Neural cell (in vitro differentiated cells): ENCODE measurements at regions not wholly inside any gene's neighbourhood (a gene's known extent, or its start where the extent isn't known, plus 50 kb on each side); places are given as distances from the start of the nearest gene placed in this dataset.

Experiments used
- H2AFZ ChIP-seq: fragments of 200-600, 300-800 bp; sonication (generic), shearing (Covaris generic); 2 replicates; pipeline ENCODE4 v1.6.0; 2014; ENCODE audit warnings: low read depth, mild to moderate bottlenecking, antibody characterized with exemption, low read length, moderate library complexity
- H3F3A ChIP-seq: fragments of 200-600 bp; shearing (Covaris generic); 2 replicates; pipeline ENCODE4 v1.6.1; 2016; ENCODE audit warnings: mild to moderate bottlenecking, moderate library complexity, mixed read lengths, antibody characterized with exemption, low read length; ENCODE audit not compliant: insufficient read depth, poor library complexity, severe bottlenecking
- H3K27ac ChIP-seq: fragments of 200-600, 300-800 bp; sonication (generic), shearing (Covaris generic); 2 replicates; pipeline ENCODE4 v1.5.1; 2014; ENCODE audit warnings: mild to moderate bottlenecking, low read length, moderate library complexity
- H3K27me3 ChIP-seq: fragments of 300-800, 200-600 bp; sonication (generic), shearing (Covaris generic); 2 replicates; pipeline ENCODE4 v1.6.0; 2014; ENCODE audit warnings: mild to moderate bottlenecking, low read depth, low read length, moderate library complexity; ENCODE audit not compliant: insufficient read depth
- H3K36me3 ChIP-seq: fragments of 300-800, 200-600 bp; sonication (generic), shearing (Covaris generic); 2 replicates; pipeline ENCODE4 v1.5.1; 2014; ENCODE audit warnings: mild to moderate bottlenecking, antibody characterized with exemption, low read length, moderate library complexity; ENCODE audit not compliant: insufficient read depth
- H3K4me2 ChIP-seq: fragments of 300-800, 200-600 bp; sonication (generic), shearing (Covaris generic); 2 replicates; pipeline ENCODE4 v1.6.0; 2014; ENCODE audit warnings: mild to moderate bottlenecking, low read length
- H3K4me3 ChIP-seq: fragments of 300-800, 200-600 bp; sonication (generic), shearing (Covaris generic); 2 replicates; pipeline ENCODE4 v1.5.1; 2014; ENCODE audit warnings: mild to moderate bottlenecking, low read length, moderate library complexity
- H3K79me2 ChIP-seq: fragments of 200-600 bp; shearing (Covaris generic); replicated peaks from 2 replicates; pipeline ENCODE4 v1.6.0; 2014; ENCODE audit warnings: mild to moderate bottlenecking, low read length, moderate library complexity; ENCODE audit not compliant: insufficient read depth
- H3K9ac ChIP-seq: fragments of 300-800, 200-600 bp; sonication (generic), shearing (Covaris generic); 2 replicates; pipeline ENCODE4 v1.6.1; 2016; ENCODE audit warnings: mild to moderate bottlenecking, low read length, mixed read lengths
- H3K9me2 ChIP-seq: fragments of 200-600 bp; shearing (Covaris generic); 2 replicates; pipeline ENCODE4 v1.6.1; 2016; ENCODE audit warnings: mild to moderate bottlenecking, low read length, mixed read lengths; ENCODE audit not compliant: insufficient read depth
- H3K9me3 ChIP-seq: fragments of 200-600, 300-800 bp; sonication (generic), shearing (Covaris generic); 2 replicates; pipeline ENCODE4 v1.6.1; 2016; ENCODE audit warnings: mild to moderate bottlenecking, mixed run types, low read length, moderate library complexity, mixed read lengths
- H4K20me1 ChIP-seq: fragments of 200-600 bp; shearing (Covaris generic); 2 replicates; pipeline ENCODE4 v1.6.1; 2016; ENCODE audit warnings: mild to moderate bottlenecking, mixed run types; ENCODE audit not compliant: insufficient read depth
- CTCF ChIP-seq: fragments of 450-650 bp; IDR thresholded peaks from 2 replicates; pipeline ENCODE4 v1.5.1; 2014; ENCODE audit warnings: antibody characterized with exemption, mild to moderate bottlenecking, moderate library complexity; ENCODE audit not compliant: poor library complexity, severe bottlenecking
- EP300 ChIP-seq: fragments of 450-650 bp; conservative IDR thresholded peaks from 2 replicates; pipeline ENCODE4 v1.6.1; 2014; ENCODE audit warnings: antibody characterized with exemption, mild to moderate bottlenecking, moderate library complexity; ENCODE audit not compliant: poor library complexity, severe bottlenecking
- EZH2 ChIP-seq: fragments of 200-600, 300-800 bp; shearing (Covaris generic), sonication (generic); IDR thresholded peaks from 2 replicates; pipeline ENCODE4 v1.6.1; 2014; ENCODE audit warnings: antibody characterized with exemption, low read length, borderline replicate concordance, mild to moderate bottlenecking; ENCODE audit not compliant: insufficient read depth, poor library complexity, severe bottlenecking
- MXI1 ChIP-seq: fragments of 450-650 bp; conservative IDR thresholded peaks from 2 replicates; pipeline ENCODE4 v1.6.1; 2014; ENCODE audit warnings: antibody characterized with exemption, mild to moderate bottlenecking; ENCODE audit not compliant: poor library complexity, severe bottlenecking
- POLR2AphosphoS5 ChIP-seq: IDR thresholded peaks from 2 replicates; pipeline ENCODE4 v1.6.1; 2012
- RAD21 ChIP-seq: fragments of 450-650 bp; conservative IDR thresholded peaks from 2 replicates; pipeline ENCODE4 v1.6.1; 2014; ENCODE audit warnings: antibody characterized with exemption, mild to moderate bottlenecking, moderate library complexity
- REST ChIP-seq: IDR thresholded peaks from 2 replicates; pipeline ENCODE4 v1.6.1; 2012; ENCODE audit warnings: borderline replicate concordance
- SMC3 ChIP-seq: fragments of 450-650 bp; conservative IDR thresholded peaks from 2 replicates; pipeline ENCODE4 v1.6.1; 2014; ENCODE audit warnings: antibody characterized with exemption, mild to moderate bottlenecking, moderate library complexity; ENCODE audit not compliant: poor library complexity
- TAF1 ChIP-seq: IDR thresholded peaks from 2 replicates; pipeline ENCODE4 v1.6.1; 2012; ENCODE audit warnings: low read depth

DNA sequence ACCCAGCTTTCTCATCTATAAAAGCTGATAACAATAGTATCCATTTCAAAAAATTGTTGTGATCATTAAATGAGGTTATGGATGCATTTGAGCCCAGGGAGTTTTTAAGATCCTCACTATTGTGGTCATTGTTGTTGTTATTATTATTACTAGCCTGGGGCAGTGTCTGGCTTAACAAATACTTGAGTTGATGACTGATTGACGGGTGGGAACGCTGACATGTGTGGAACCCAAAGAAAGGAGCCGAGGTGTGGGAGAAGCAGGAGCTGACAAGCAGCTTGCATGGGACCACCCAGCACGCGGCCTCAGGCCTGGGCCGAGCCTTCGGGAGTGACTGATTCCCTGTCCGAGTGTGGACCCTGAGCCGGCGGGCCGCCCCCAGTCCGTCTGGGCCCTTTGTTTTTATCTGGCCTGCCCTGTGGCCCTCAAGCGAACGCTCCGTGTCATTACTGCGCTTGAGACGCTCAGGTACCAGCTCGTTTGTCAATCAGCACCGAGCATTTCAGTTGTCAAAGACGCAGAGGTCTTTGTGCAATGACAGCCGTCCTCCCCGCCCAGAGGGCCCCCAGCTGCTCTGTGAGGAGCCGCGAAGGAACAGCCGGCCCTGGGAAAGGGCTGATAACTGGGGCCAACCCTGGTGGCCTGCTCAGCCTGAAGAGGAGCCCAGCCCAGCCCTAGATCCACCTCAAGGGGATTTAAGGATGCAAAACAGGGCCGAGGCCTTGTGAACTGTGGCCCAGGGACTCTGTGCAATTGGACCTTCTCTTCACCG lies 132.9 kb upstream of the FOXF1 start:
- H3K27ac ChIP-seq: no peak overlapping the region
- H3F3A ChIP-seq: no peaks in the 10 kb centered on the region
- H3K27me3 ChIP-seq: no peaks in the 10 kb centered on the region
- H4K20me1 ChIP-seq: no peaks in the 10 kb centered on the region
- no peak overlapping the region for H3K9ac ChIP-seq
- no peak overlapping the region for H3K4me3 ChIP-seq
- no peaks in the 10 kb centered on the region for H3K9me2 ChIP-seq
- no peak for TF ChIP-seq MXI1
- TF ChIP-seq TAF1: no peak
- TF ChIP-seq REST: no peak
- TF ChIP-seq RAD21: no peak
- TF ChIP-seq EP300: no peak
- no peaks in the 10 kb centered on the region for H3K36me3 ChIP-seq
- no peaks in the 10 kb centered on the region for H3K79me2 ChIP-seq
- no peak overlapping the region for H3K4me2 ChIP-seq
- H2AFZ ChIP-seq: no peak overlapping the region
- H3K9me3 ChIP-seq: peaks cover 3% of the 10 kb centered on the region

GRCh38 chr16:86378128-86378527 lies 132.2 kb upstream of the FOXF1 start:
- Histone ChIP-seq H3K9me2 (no peaks in the 10 kb centered on the region), H3K79me2 (no peaks in the 10 kb centered on the region), H3K36me3 (no peaks in the 10 kb centered on the region), H3K27me3 (no peaks in the 10 kb centered on the region), H3F3A (no peaks in the 10 kb centered on the region), H3K9ac (no peak overlapping the region), H3K27ac (no peak overlapping the region), H3K4me2 (no peak overlapping the region), H4K20me1 (no peaks in the 10 kb centered on the region), H3K9me3 (peaks cover 3% of the 10 kb centered on the region), H3K4me3 (no peak overlapping the region), H2AFZ (no peak overlapping the region)
- no peak for TF ChIP-seq EP300
- TF ChIP-seq EZH2: no peak
- TF ChIP-seq REST: no peak
- no peak for TF ChIP-seq TAF1
- TF ChIP-seq POLR2AphosphoS5: no peak
- TF ChIP-seq MXI1: no peak
- TF ChIP-seq SMC3: no peak
- TF ChIP-seq RAD21: no peak
- no peak for TF ChIP-seq CTCF
